GM21786 (cell line): ENCODE measurements at regions not wholly inside any gene's neighbourhood (a gene's known extent, or its start where the extent isn't known, plus 50 kb on each side); places are given as distances from the start of the nearest gene placed in this dataset.
A peak's percentile ranks its signal among the peaks of the same experiment; 100 is the strongest.

Source experiments
- ATAC-seq: cut with Tn5 transposase; IDR thresholded peaks from one replicate; pipeline ENCODE4 v1.9.1; 2021; ENCODE audit not compliant: unreplicated experiment

- ATAC-seq, result no peak
Measured at GRCh38 chr12:115337693-115338543, 653.9 kb upstream of the TBX3 start.

- ATAC-seq, result no peak
Measured at GRCh38 chr12:115336506-115336905, 652.5 kb upstream of the TBX3 start.

GRCh38 chr12:115335594-115335993, 651.6 kb upstream of the TBX3 start:
- no peak for ATAC-seq

GRCh38 chr12:115335048-115335447, 651.1 kb upstream of the TBX3 start:
- no peak for ATAC-seq

GRCh38 chr12:115332945-115333344, 649.0 kb upstream of the TBX3 start:
- no peak for ATAC-seq

GRCh38 chr12:115325858-115326257, 641.9 kb upstream of the TBX3 start:
- no peak for ATAC-seq

- ATAC-seq, result no peak
Measured at GRCh38 chr12:115324949-115325593, 641.1 kb upstream of the TBX3 start.

- no peak for ATAC-seq
Measured at GRCh38 chr12:115323223-115323905, 639.4 kb upstream of the TBX3 start.

GRCh38 chr12:115322275-115322674, 638.3 kb upstream of the TBX3 start:
- peak; percentile 87 for ATAC-seq

GRCh38 chr12:115320967-115321366, 637.0 kb upstream of the TBX3 start:
- ATAC-seq, result no peak

- no peak for ATAC-seq
Measured at GRCh38 chr12:115320451-115320850, 636.5 kb upstream of the TBX3 start.

- no peak for ATAC-seq
Measured at GRCh38 chr12:115319446-115320040, 635.6 kb upstream of the TBX3 start.

- ATAC-seq, result no peak
Measured at GRCh38 chr12:115313929-115314328, 630.0 kb upstream of the TBX3 start.

- no peak for ATAC-seq
Measured at GRCh38 chr12:115312901-115313300, 628.9 kb upstream of the TBX3 start.

GRCh38 chr12:115311875-115312274, 627.9 kb upstream of the TBX3 start:
- no peak for ATAC-seq

- no peak for ATAC-seq
Measured at GRCh38 chr12:115308918-115309317, 624.9 kb upstream of the TBX3 start.

- ATAC-seq, result no peak
Measured at GRCh38 chr12:115306380-115306779, 622.4 kb upstream of the TBX3 start.

- ATAC-seq, result no peak
Measured at GRCh38 chr12:115305867-115306266, 621.9 kb upstream of the TBX3 start.

- ATAC-seq, result no peak
Measured at GRCh38 chr12:115305275-115305674, 621.3 kb upstream of the TBX3 start.

- ATAC-seq, result no peak
Measured at GRCh38 chr12:115303723-115304309, 619.8 kb upstream of the TBX3 start.

- ATAC-seq, result no peak
Measured at GRCh38 chr12:115297445-115297844, 613.5 kb upstream of the TBX3 start.
